Common myeloid progenitor, CD34-positive (primary cell): ENCODE measurements at regions not wholly inside any gene's neighbourhood (a gene's known extent, or its start where the extent isn't known, plus 50 kb on each side); places are given as distances from the start of the nearest gene placed in this dataset.

ENCODE experiments used
- CTCF ChIA-PET: fragments of 350-600 bp; sonication (Branson Sonifier 250); formaldehyde crosslinking; loops from one replicate; lab custom pipeline; 2021; ENCODE audit warnings: antibody characterized with exemption; lab: Charles Lee
- POLR2A ChIA-PET: fragments of 350-600 bp; sonication (Branson Sonifier 250); formaldehyde crosslinking; loops from one replicate; lab custom pipeline; 2021; ENCODE audit warnings: antibody characterized with exemption; lab: Charles Lee
- DNase-seq, 3 donors: peaks; one replicate each; pipeline versions ENCODE4 v3.0.0 to v3.0.0-alpha.2; 2013
- H3K27ac ChIP-seq, 2 experiments: 1 replicate in 1 of 2; 2 replicates in 1 of 2; pipeline ENCODE4 v1.7.0; 2013; ENCODE audit warnings: inconsistent platforms in 2 of 2, low read length in 2 of 2, mild to moderate bottlenecking in 2 of 2, low read depth in 1 of 2, moderate library complexity in 1 of 2; ENCODE audit not compliant: severe bottlenecking in 2 of 2, insufficient read depth in 1 of 2, poor library complexity in 1 of 2
- H3K27me3 ChIP-seq, 5 experiments: replicated peaks in 2 of 5; 1 replicate in 3 of 5; 2 replicates in 2 of 5; pipeline versions ENCODE4 v1.6.1 to v1.7.0; 2013; ENCODE audit warnings: low read length in 4 of 5, mild to moderate bottlenecking in 2 of 5, moderate library complexity in 2 of 5, inconsistent platforms in 1 of 5; ENCODE audit not compliant: insufficient read depth in 5 of 5, control insufficient read depth in 4 of 5
- H3K36me3 ChIP-seq, 4 experiments: 1 replicate in 2 of 4; 2 replicates in 2 of 4; pipeline versions ENCODE4 v1.6.1 to v1.7.0; 2013; ENCODE audit warnings: low read length in 3 of 4, control low read depth in 1 of 4, mild to moderate bottlenecking in 1 of 4; ENCODE audit not compliant: control insufficient read depth in 4 of 4, insufficient read depth in 4 of 4
- H3K4me1 ChIP-seq, 4 experiments: 1 replicate in 3 of 4; 2 replicates in 1 of 4; pipeline versions ENCODE4 v1.6.1 to v1.7.1; 2013; ENCODE audit warnings: low read length in 3 of 4, mild to moderate bottlenecking in 3 of 4, control low read depth in 1 of 4, inconsistent platforms in 1 of 4, moderate library complexity in 1 of 4; ENCODE audit not compliant: control insufficient read depth in 4 of 4, insufficient read depth in 4 of 4; ENCODE audit errors: control extremely low read depth in 1 of 4
- H3K4me3 ChIP-seq, 7 experiments: 1 replicate in 4 of 7; 2 replicates in 3 of 7; pipeline versions ENCODE4 v1.5.1 to v1.7.0; 2013; ENCODE audit warnings: mild to moderate bottlenecking in 7 of 7, low read length in 6 of 7, moderate library complexity in 6 of 7, inconsistent platforms in 2 of 7, low read depth in 2 of 7, control low read depth in 1 of 7; ENCODE audit not compliant: insufficient read depth in 4 of 7, control insufficient read depth in 1 of 7; ENCODE audit errors: extremely low read depth in 1 of 7
- H3K9me3 ChIP-seq, 5 experiments: 1 replicate in 4 of 5; 2 replicates in 1 of 5; pipeline versions ENCODE4 v1.6.1 to v1.7.1; 2013; ENCODE audit warnings: low read length in 4 of 5, mild to moderate bottlenecking in 2 of 5, inconsistent platforms in 1 of 5, low read depth in 1 of 5, moderate library complexity in 1 of 5; ENCODE audit not compliant: control insufficient read depth in 4 of 5, insufficient read depth in 2 of 5; ENCODE audit errors: control extremely low read depth in 1 of 5
- WGBS: methylation state at CpG from one replicate; pipeline ENCODE4 v1.1.5; 2013; ENCODE audit not compliant: insufficient coverage; 5-methylcytosine and 5-hydroxymethylcytosine counted together

- DNase-seq: no peak
- H3K27ac ChIP-seq: no peak overlapping the region
- POLR2A ChIA-PET: interaction anchor here (1.1 kb wide), 1 partner anchor 11 kb away, joined by 3 read pairs; no protein-coding TSS in a partner anchor
Measured at GRCh38 chr11:35064114-35064800, 74.7 kb upstream of the CD44 start.

GRCh38 chr11:35065566-35065965 lies 73.4 kb upstream of the CD44 start:
- ChIA-PET POLR2A (no interaction called here), CTCF (interaction anchor here (1.0 to 1.1 kb wide), 2 partner anchors 9 to 13 kb away, joined by 3 read pairs; no protein-coding TSS in a partner anchor)
- Histone ChIP-seq H3K36me3 (no peaks in the 10 kb centered on the region), H3K9me3 (peaks cover 0 to 6% (median 3%) of the 10 kb centered on the region in 5 experiments), H3K4me3 (no peak overlapping the region), H3K4me1 (peaks cover 8 to 30% (median 13%) of the 10 kb centered on the region in 4 experiments), H3K27ac (no peak overlapping the region), H3K27me3 (no peaks in the 10 kb centered on the region)
- no peak for DNase-seq
- WGBS: 60% methylated on average over 1 of the region's 3 CpGs

More at GRCh38 chr11:35064114-35064800, 74.7 kb upstream of the CD44 start:
- Histone ChIP-seq H3K36me3 (no peaks in the 10 kb centered on the region), H3K9me3 (peaks cover 0 to 4% (median under 1%) of the 10 kb centered on the region in 5 experiments), H3K27me3 (no peaks in the 10 kb centered on the region), H3K4me3 (no peak overlapping the region), H3K4me1 (peaks cover 10 to 37% (median 13%) of the 10 kb centered on the region in 4 experiments)
- CTCF ChIA-PET: interaction anchor here (0.8 to 1.8 kb wide), 5 partner anchors 13 to 34 kb away, joined by 3 to 5 read pairs (median 4); no protein-coding TSS in a partner anchor
- WGBS: 88% methylated on average over 6 of the region's 8 CpGs

GRCh38 chr11:35066030-35066429 lies 72.9 kb upstream of the CD44 start:
- DNase-seq: no peak
- no peak overlapping the region for H3K4me3 ChIP-seq
- H3K27me3 ChIP-seq: no peaks in the 10 kb centered on the region
- POLR2A ChIA-PET: no interaction called here
- H3K27ac ChIP-seq: no peak overlapping the region
- CTCF ChIA-PET: interaction anchor here (0.8 to 1.0 kb wide), 3 partner anchors 8 to 50 kb away, joined by 3 to 4 read pairs (median 3); no protein-coding TSS in a partner anchor
- H3K4me1 ChIP-seq: peaks cover 8 to 30% (median 13%) of the 10 kb centered on the region in 4 experiments
- peaks cover 0 to 6% (median 3%) of the 10 kb centered on the region in 5 experiments for H3K9me3 ChIP-seq
- H3K36me3 ChIP-seq: no peaks in the 10 kb centered on the region
- WGBS: no CpG with 5 or more reads among the region's 1 CpG

- Histone ChIP-seq H3K36me3 (no peaks in the 10 kb centered on the region), H3K4me1 (peaks cover 8 to 30% (median 13%) of the 10 kb centered on the region in 4 experiments), H3K9me3 (peaks cover 0 to 6% (median 3%) of the 10 kb centered on the region in 5 experiments), H3K4me3 (no peak overlapping the region), H3K27ac (no peak overlapping the region), H3K27me3 (no peaks in the 10 kb centered on the region)
- DNase-seq: no peak
- 60% methylated on average over 3 of the region's 3 CpGs for WGBS
- POLR2A ChIA-PET: interaction anchor here (0.7 kb wide), 1 partner anchor 1792 kb away, joined by 4 read pairs; no protein-coding TSS in a partner anchor
- CTCF ChIA-PET: interaction anchor here (0.8 to 1.2 kb wide), 4 partner anchors 8 to 51 kb away, joined by 3 to 4 read pairs (median 4); no protein-coding TSS in a partner anchor
Measured at GRCh38 chr11:35066783-35067423, 72.1 kb upstream of the CD44 start.

- no peak overlapping the region for H3K4me3 ChIP-seq
- H3K36me3 ChIP-seq: no peaks in the 10 kb centered on the region
- no peak for DNase-seq
- no CpG with 5 or more reads among the region's 1 CpG for WGBS
- CTCF ChIA-PET: interaction anchor here (1.2 kb wide), 1 partner anchor 8 kb away, joined by 4 read pairs; no protein-coding TSS in a partner anchor
- POLR2A ChIA-PET: no interaction called here
- peaks cover 0 to 6% (median 3%) of the 10 kb centered on the region in 5 experiments for H3K9me3 ChIP-seq
- H3K4me1 ChIP-seq: peaks cover 6 to 16% (median 12%) of the 10 kb centered on the region in 4 experiments
- H3K27ac ChIP-seq: no peak overlapping the region
- H3K27me3 ChIP-seq: no peaks in the 10 kb centered on the region
Measured at GRCh38 chr11:35071722-35072121, 67.2 kb upstream of the CD44 start.

GRCh38 chr11:35073691-35074419 lies 65.1 kb upstream of the CD44 start:
- Histone ChIP-seq H3K9me3 (peaks cover 0 to 5% (median 3%) of the 10 kb centered on the region in 5 experiments), H3K36me3 (no peaks in the 10 kb centered on the region), H3K27ac (no peak overlapping the region), H3K4me1 (peaks cover 12 to 27% (median 25%) of the 10 kb centered on the region in 4 experiments), H3K27me3 (no peaks in the 10 kb centered on the region), H3K4me3 (no peak overlapping the region)
- POLR2A ChIA-PET: no interaction called here
- DNase-seq: no peak
- WGBS: no CpG with 5 or more reads among the region's 2 CpGs
- CTCF ChIA-PET: interaction anchor here (1.4 kb wide), 1 partner anchor 13 kb away, joined by 3 read pairs; no protein-coding TSS in a partner anchor
